ENCODE measurements at regions not wholly inside any gene's neighbourhood (a gene's known extent, or its start where the extent isn't known, plus 50 kb on each side); places are given as distances from the start of the nearest gene placed in this dataset.

GRCh38 chr9:95627802-95628201, 111.0 kb upstream of the PTCH1 start:
- FAIRE-seq: no peak
- Histone ChIP-seq H3K4me3 (ENCODE audit: low read length in 3 of 3) (no peak overlapping the region), H3K9ac (ENCODE audit: low read length in 3 of 3) (no peak overlapping the region), H3K27ac (ENCODE audit: low read depth in 2 of 2, low read length in 2 of 2) (no peak overlapping the region), H3K9me3 (ENCODE audit: control insufficient read depth in 2 of 3, insufficient read depth in 1 of 3, low read length in 3 of 3) (no peaks in the 10 kb centered on the region), H3K36me3 (ENCODE audit: control insufficient read depth in 2 of 3, insufficient read depth in 3 of 3, low read length in 3 of 3) (no peaks in the 10 kb centered on the region), H3K27me3 (ENCODE audit: control insufficient read depth, insufficient read depth, low read length) (no peaks in the 10 kb centered on the region), H3K4me1 (ENCODE audit: control insufficient read depth in 2 of 3, insufficient read depth in 2 of 3, low read depth in 1 of 3, low read length in 3 of 3) (peaks cover 0 to 3% (median 0%) of the 10 kb centered on the region in 3 donors)
- DNase-seq: no peak
- intact Hi-C loops (cut with DNase I): no loop called here
- no peak for TF ChIP-seq CTCF (IDR thresholded peaks at IDR 0.05; ENCODE audit: borderline replicate concordance, extremely low read depth, insufficient read depth)

- Histone ChIP-seq H3K27me3 (ENCODE audit: control insufficient read depth, insufficient read depth, low read length) (no peaks in the 10 kb centered on the region), H3K9me3 (ENCODE audit: control insufficient read depth in 2 of 3, insufficient read depth in 1 of 3, low read length in 3 of 3) (no peaks in the 10 kb centered on the region), H3K27ac (ENCODE audit: low read depth in 2 of 2, low read length in 2 of 2) (peak overlapping the region; percentile 29 to 48), H3K9ac (ENCODE audit: low read length in 3 of 3) (no peak overlapping the region), H3K36me3 (ENCODE audit: control insufficient read depth in 2 of 3, insufficient read depth in 3 of 3, low read length in 3 of 3) (no peaks in the 10 kb centered on the region), H3K4me3 (ENCODE audit: low read length in 3 of 3) (peak overlapping the region in 1 of 3 donors; percentile 12), H3K4me1 (ENCODE audit: control insufficient read depth in 2 of 3, insufficient read depth in 2 of 3, low read depth in 1 of 3, low read length in 3 of 3) (peaks cover 0 to 3% (median 0%) of the 10 kb centered on the region in 3 donors)
- no peak for FAIRE-seq
- DNase-seq: peak in 4 of 5 donors; percentile 43 to 95 (median 66)
- no peak for TF ChIP-seq CTCF (IDR thresholded peaks at IDR 0.05; ENCODE audit: borderline replicate concordance, extremely low read depth, insufficient read depth)
- intact Hi-C loops (cut with DNase I): no loop called here
Measured at GRCh38 chr9:95626885-95627558, 110.3 kb upstream of the PTCH1 start.

GRCh38 chr9:95626341-95626740, 109.6 kb upstream of the PTCH1 start:
- Histone ChIP-seq H3K9me3 (ENCODE audit: control insufficient read depth in 2 of 3, insufficient read depth in 1 of 3, low read length in 3 of 3) (no peaks in the 10 kb centered on the region), H3K4me3 (ENCODE audit: low read length in 3 of 3) (no peak overlapping the region), H3K27me3 (ENCODE audit: control insufficient read depth, insufficient read depth, low read length) (no peaks in the 10 kb centered on the region), H3K27ac (ENCODE audit: low read depth in 2 of 2, low read length in 2 of 2) (no peak overlapping the region), H3K4me1 (ENCODE audit: control insufficient read depth in 2 of 3, insufficient read depth in 2 of 3, low read depth in 1 of 3, low read length in 3 of 3) (peaks cover 0 to 3% (median 0%) of the 10 kb centered on the region in 3 donors), H3K36me3 (ENCODE audit: control insufficient read depth in 2 of 3, insufficient read depth in 3 of 3, low read length in 3 of 3) (no peaks in the 10 kb centered on the region), H3K9ac (ENCODE audit: low read length in 3 of 3) (no peak overlapping the region)
- no peak for FAIRE-seq
- DNase-seq: no peak
- intact Hi-C loops (cut with DNase I): no loop called here
- no peak for TF ChIP-seq CTCF (IDR thresholded peaks at IDR 0.05; ENCODE audit: borderline replicate concordance, extremely low read depth, insufficient read depth)

- no peak for DNase-seq
- Histone ChIP-seq H3K4me1 (ENCODE audit: control insufficient read depth in 2 of 3, insufficient read depth in 2 of 3, low read depth in 1 of 3, low read length in 3 of 3) (peaks cover 0 to 3% (median 0%) of the 10 kb centered on the region in 3 donors), H3K4me3 (ENCODE audit: low read length in 3 of 3) (no peak overlapping the region), H3K27me3 (ENCODE audit: control insufficient read depth, insufficient read depth, low read length) (no peaks in the 10 kb centered on the region), H3K9me3 (ENCODE audit: control insufficient read depth in 2 of 3, insufficient read depth in 1 of 3, low read length in 3 of 3) (no peaks in the 10 kb centered on the region), H3K36me3 (ENCODE audit: control insufficient read depth in 2 of 3, insufficient read depth in 3 of 3, low read length in 3 of 3) (no peaks in the 10 kb centered on the region), H3K9ac (ENCODE audit: low read length in 3 of 3) (no peak overlapping the region), H3K27ac (ENCODE audit: low read depth in 2 of 2, low read length in 2 of 2) (no peak overlapping the region)
- intact Hi-C loops (cut with DNase I): no loop called here
- FAIRE-seq: no peak
- TF ChIP-seq CTCF (IDR thresholded peaks at IDR 0.05; ENCODE audit: borderline replicate concordance, extremely low read depth, insufficient read depth): no peak
Measured at GRCh38 chr9:95623640-95624039, 106.9 kb upstream of the PTCH1 start.

Data from kidney (tissue), 13 donors.